Hepatocyte (in vitro differentiated cells): ENCODE measurements at regions not wholly inside any gene's neighbourhood (a gene's known extent, or its start where the extent isn't known, plus 50 kb on each side); places are given as distances from the start of the nearest gene placed in this dataset.

Experiments
- EZH2 ChIP-seq: fragments of 200-600 bp; sonication (generic); IDR thresholded peaks from 2 replicates; pipeline ENCODE4 v1.6.1; 2016; ENCODE audit warnings: antibody characterized with exemption, mild to moderate bottlenecking, borderline replicate concordance
- TF ChIP-seq, protein P1 (sequence below): fragments of 200-600 bp; sonication (generic); IDR thresholded peaks from 2 replicates; pipeline ENCODE4 v1.5.1; 2016; ENCODE audit warnings: antibody characterized with exemption, mild to moderate bottlenecking; ENCODE audit not compliant: poor library complexity

GRCh38 chr3:18126772-18127171, 298.4 kb downstream of the SATB1 start:
- TF ChIP-seq, protein P1, sequence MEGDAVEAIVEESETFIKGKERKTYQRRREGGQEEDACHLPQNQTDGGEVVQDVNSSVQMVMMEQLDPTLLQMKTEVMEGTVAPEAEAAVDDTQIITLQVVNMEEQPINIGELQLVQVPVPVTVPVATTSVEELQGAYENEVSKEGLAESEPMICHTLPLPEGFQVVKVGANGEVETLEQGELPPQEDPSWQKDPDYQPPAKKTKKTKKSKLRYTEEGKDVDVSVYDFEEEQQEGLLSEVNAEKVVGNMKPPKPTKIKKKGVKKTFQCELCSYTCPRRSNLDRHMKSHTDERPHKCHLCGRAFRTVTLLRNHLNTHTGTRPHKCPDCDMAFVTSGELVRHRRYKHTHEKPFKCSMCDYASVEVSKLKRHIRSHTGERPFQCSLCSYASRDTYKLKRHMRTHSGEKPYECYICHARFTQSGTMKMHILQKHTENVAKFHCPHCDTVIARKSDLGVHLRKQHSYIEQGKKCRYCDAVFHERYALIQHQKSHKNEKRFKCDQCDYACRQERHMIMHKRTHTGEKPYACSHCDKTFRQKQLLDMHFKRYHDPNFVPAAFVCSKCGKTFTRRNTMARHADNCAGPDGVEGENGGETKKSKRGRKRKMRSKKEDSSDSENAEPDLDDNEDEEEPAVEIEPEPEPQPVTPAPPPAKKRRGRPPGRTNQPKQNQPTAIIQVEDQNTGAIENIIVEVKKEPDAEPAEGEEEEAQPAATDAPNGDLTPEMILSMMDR = no peak
- TF ChIP-seq EZH2 = no peak
